ENCODE measurements at regions not wholly inside any gene's neighbourhood (a gene's known extent, or its start where the extent isn't known, plus 50 kb on each side); places are given as distances from the start of the nearest gene placed in this dataset.

DNA sequence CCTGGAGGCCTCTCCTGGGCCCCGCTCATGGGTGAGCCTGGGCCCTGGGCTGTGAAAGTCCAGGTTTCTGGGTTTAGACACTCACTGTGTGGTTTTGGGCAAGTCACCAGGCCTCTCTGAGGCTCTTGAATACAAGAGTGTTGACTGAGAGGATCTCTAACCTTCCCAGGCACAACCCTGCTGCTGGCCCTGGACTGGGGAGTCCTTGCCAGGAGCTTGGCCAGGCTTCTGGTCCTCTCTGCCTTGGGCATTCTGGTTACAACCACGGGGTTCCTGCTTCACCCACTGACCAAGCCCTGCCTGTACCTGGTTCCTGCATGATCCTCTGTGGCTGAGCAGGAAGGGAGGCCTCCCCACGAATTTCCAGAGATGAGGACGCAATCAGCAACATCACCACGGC is 63.6 kb upstream of the COL13A1 start:
- BruUV-seq (replicated peaks) = no TSS peak

GRCh38 chr10:69738858-69739435 is 62.8 kb upstream of the COL13A1 start:
- no peak for DNase-seq (ENCODE audit: unreplicated experiment)
- no peaks in the 10 kb centered on the region for H3K9me3 Mint-ChIP-seq (ENCODE audit: unreplicated experiment)
- no peaks in the 10 kb centered on the region for H3K4me1 Mint-ChIP-seq (ENCODE audit: insufficient read depth, unreplicated experiment)
- no peak overlapping the region for H3K4me3 Mint-ChIP-seq (ENCODE audit: unreplicated experiment)
- H3K36me3 Mint-ChIP-seq (ENCODE audit: insufficient read depth, unreplicated experiment) = no peaks in the 10 kb centered on the region
- BruUV-seq (replicated peaks) = no TSS peak
- H3K27ac Mint-ChIP-seq (ENCODE audit: low read depth, unreplicated experiment) = no peak overlapping the region
- TF ChIP-seq, protein P1, sequence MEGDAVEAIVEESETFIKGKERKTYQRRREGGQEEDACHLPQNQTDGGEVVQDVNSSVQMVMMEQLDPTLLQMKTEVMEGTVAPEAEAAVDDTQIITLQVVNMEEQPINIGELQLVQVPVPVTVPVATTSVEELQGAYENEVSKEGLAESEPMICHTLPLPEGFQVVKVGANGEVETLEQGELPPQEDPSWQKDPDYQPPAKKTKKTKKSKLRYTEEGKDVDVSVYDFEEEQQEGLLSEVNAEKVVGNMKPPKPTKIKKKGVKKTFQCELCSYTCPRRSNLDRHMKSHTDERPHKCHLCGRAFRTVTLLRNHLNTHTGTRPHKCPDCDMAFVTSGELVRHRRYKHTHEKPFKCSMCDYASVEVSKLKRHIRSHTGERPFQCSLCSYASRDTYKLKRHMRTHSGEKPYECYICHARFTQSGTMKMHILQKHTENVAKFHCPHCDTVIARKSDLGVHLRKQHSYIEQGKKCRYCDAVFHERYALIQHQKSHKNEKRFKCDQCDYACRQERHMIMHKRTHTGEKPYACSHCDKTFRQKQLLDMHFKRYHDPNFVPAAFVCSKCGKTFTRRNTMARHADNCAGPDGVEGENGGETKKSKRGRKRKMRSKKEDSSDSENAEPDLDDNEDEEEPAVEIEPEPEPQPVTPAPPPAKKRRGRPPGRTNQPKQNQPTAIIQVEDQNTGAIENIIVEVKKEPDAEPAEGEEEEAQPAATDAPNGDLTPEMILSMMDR (IDR thresholded peaks at IDR 0.05; ENCODE audit: unreplicated experiment) = no peak
- ChIA-PET POLR2A (no interaction called here), CTCF (no interaction called here)
- no peaks in the 10 kb centered on the region for H3K27me3 Mint-ChIP-seq (ENCODE audit: insufficient read depth, unreplicated experiment)
- intact Hi-C loops (cut with micrococcal nuclease) = no loop called here

More for the DNA sequence above, 63.6 kb upstream of the COL13A1 start:
- DNase-seq (ENCODE audit: unreplicated experiment) = no peak
- no peak overlapping the region for H3K4me3 Mint-ChIP-seq (ENCODE audit: unreplicated experiment)
- no peaks in the 10 kb centered on the region for H3K9me3 Mint-ChIP-seq (ENCODE audit: unreplicated experiment)
- H3K36me3 Mint-ChIP-seq (ENCODE audit: insufficient read depth, unreplicated experiment) = no peaks in the 10 kb centered on the region
- no peak overlapping the region for H3K27ac Mint-ChIP-seq (ENCODE audit: low read depth, unreplicated experiment)
- TF ChIP-seq, protein P1 (IDR thresholded peaks at IDR 0.05; ENCODE audit: unreplicated experiment) = no peak
- no peaks in the 10 kb centered on the region for H3K27me3 Mint-ChIP-seq (ENCODE audit: insufficient read depth, unreplicated experiment)
- no peaks in the 10 kb centered on the region for H3K4me1 Mint-ChIP-seq (ENCODE audit: insufficient read depth, unreplicated experiment)
- POLR2A ChIA-PET = no interaction called here
- CTCF ChIA-PET = no interaction called here
- intact Hi-C loops (cut with micrococcal nuclease) = no loop called here

GRCh38 chr10:69739634-69740033 is 62.1 kb upstream of the COL13A1 start:
- H3K27me3 Mint-ChIP-seq (ENCODE audit: insufficient read depth, unreplicated experiment) = no peaks in the 10 kb centered on the region
- no TSS peak for BruUV-seq (replicated peaks)
- intact Hi-C loops (cut with micrococcal nuclease) = no loop called here
- no peaks in the 10 kb centered on the region for H3K9me3 Mint-ChIP-seq (ENCODE audit: unreplicated experiment)
- CTCF ChIA-PET = interaction anchor here (0.5 to 1.1 kb wide), 2 partner anchors 24 to 326 kb away, joined by 3 to 4 read pairs; no protein-coding TSS in a partner anchor
- TF ChIP-seq, protein P1 (IDR thresholded peaks at IDR 0.05; ENCODE audit: unreplicated experiment) = no peak
- H3K36me3 Mint-ChIP-seq (ENCODE audit: insufficient read depth, unreplicated experiment) = no peaks in the 10 kb centered on the region
- no peak overlapping the region for H3K4me3 Mint-ChIP-seq (ENCODE audit: unreplicated experiment)
- no peak for DNase-seq (ENCODE audit: unreplicated experiment)
- H3K4me1 Mint-ChIP-seq (ENCODE audit: insufficient read depth, unreplicated experiment) = peaks cover 2% of the 10 kb centered on the region
- no peak overlapping the region for H3K27ac Mint-ChIP-seq (ENCODE audit: low read depth, unreplicated experiment)
- POLR2A ChIA-PET = no interaction called here

- H3K9me3 Mint-ChIP-seq (ENCODE audit: unreplicated experiment) = no peaks in the 10 kb centered on the region
- TF ChIP-seq, protein P1 (IDR thresholded peaks at IDR 0.05; ENCODE audit: unreplicated experiment) = no peak
- no TSS peak for BruUV-seq (replicated peaks)
- intact Hi-C loops (cut with micrococcal nuclease) = no loop called here
- ChIA-PET POLR2A (no interaction called here), CTCF (interaction anchor here (0.5 to 1.1 kb wide), 3 partner anchors 24 to 327 kb away, joined by 3 to 4 read pairs (median 3); no protein-coding TSS in a partner anchor)
- H3K36me3 Mint-ChIP-seq (ENCODE audit: insufficient read depth, unreplicated experiment) = no peaks in the 10 kb centered on the region
- H3K4me3 Mint-ChIP-seq (ENCODE audit: unreplicated experiment) = no peak overlapping the region
- no peak for DNase-seq (ENCODE audit: unreplicated experiment)
- H3K4me1 Mint-ChIP-seq (ENCODE audit: insufficient read depth, unreplicated experiment) = peaks cover 7% of the 10 kb centered on the region
- H3K27me3 Mint-ChIP-seq (ENCODE audit: insufficient read depth, unreplicated experiment) = no peaks in the 10 kb centered on the region
- no peak overlapping the region for H3K27ac Mint-ChIP-seq (ENCODE audit: low read depth, unreplicated experiment)
Measured at GRCh38 chr10:69740126-69740525, 61.6 kb upstream of the COL13A1 start.

Data from MCF 10A (cell line).